ENCODE measurements at regions not wholly inside any gene's neighbourhood (a gene's known extent, or its start where the extent isn't known, plus 50 kb on each side); places are given as distances from the start of the nearest gene placed in this dataset.

DNA sequence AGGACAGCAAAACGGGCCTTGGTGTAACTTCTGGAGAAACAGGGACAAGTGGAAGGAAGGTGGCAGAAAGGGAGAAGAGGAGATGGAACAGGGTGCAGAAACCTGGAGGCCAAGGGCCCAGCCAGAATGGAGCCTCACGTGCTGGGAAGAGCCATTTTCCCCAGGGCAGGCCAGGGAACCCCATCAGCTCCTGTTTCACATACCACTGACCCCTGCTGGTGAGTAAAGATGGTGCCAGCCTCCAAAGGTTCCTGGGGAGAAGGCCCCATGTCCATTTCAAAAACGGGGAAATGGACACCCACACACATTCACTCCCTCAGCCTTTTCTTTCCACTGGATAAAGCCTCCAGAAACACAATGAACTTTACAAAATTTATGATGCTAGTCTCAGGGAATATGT is 57.6 kb upstream of the JUN start:
- TF ChIP-seq POLR2AphosphoS5 (IDR thresholded peaks at IDR 0.05; ENCODE audit: low read depth, low read length) (no peak), TAF1 (IDR thresholded peaks at IDR 0.05; ENCODE audit: borderline replicate concordance, insufficient read depth, low read length) (no peak), REST (IDR thresholded peaks at IDR 0.05; ENCODE audit: insufficient read depth in 1 of 2, low read depth in 2 of 2, low read length in 2 of 2) (no peak), SIN3A (IDR thresholded peaks at IDR 0.05; ENCODE audit: borderline replicate concordance, insufficient read depth, low read length) (no peak), FOXP2 (optimal IDR thresholded peaks at IDR 0.05; ENCODE audit: borderline replicate concordance, extremely low read depth, extremely low read length, insufficient read depth) (no peak)

Measured in PFSK-1 (cell line).